ENCODE measurements at regions not wholly inside any gene's neighbourhood (a gene's known extent, or its start where the extent isn't known, plus 50 kb on each side); places are given as distances from the start of the nearest gene placed in this dataset.

DNA sequence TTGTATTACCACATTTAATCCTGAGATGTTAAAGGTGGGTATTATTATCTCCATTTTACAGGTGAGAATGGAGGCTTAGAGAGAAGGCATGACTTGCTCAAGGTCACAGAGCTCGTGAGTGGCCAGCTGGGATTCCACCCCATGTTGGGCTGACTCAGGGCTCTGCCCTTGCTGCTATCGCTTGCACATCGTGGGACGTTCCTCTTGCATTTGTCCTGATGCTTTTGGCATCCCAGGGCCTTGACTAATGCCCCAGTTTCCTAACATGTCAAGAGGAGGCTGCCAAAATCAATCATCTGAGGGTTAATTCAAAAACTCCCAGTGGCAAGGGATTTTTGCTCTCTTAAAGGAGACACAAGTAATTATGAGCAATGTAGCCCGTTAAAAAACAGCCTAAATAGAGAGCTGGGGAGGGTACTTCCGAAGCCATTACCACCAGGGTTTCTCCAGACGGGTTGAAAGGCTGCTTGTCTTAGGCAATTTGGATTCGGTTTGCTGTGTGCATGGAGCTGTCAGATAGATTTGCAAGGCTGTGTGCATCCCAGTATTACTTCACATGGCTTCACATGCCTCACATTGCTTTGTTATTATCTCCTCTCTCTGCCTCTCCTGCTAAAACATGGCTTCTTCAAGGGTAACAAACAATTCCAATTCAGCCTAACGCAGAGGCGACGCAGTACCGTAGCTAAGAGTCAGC is 347.4 kb downstream of the DRD1 start:
- H3K4me3 Mint-ChIP-seq, result no peak overlapping the region
- ATAC-seq (replicated peaks), result no peak

DNA sequence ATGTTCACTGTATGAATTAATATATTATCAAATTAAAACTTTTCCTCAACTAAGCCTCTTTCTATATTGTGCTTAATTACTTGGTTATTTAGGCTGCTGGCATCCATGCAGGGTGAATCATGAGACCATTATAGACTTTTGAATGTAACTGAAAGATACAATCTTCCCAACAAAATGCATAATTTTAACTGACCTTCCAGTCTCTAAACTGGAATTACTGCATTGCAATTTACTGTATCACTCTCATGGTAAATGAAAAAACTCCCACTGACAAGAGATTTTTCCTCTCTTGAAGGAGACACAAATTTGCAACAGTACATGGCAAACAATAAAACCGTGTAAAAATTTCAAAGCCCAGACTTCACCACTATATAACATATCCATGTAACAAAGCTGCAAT is 349.5 kb downstream of the DRD1 start:
- Mint-ChIP-seq H3K4me1 (no peaks in the 10 kb centered on the region), H3K9me3 (no peaks in the 10 kb centered on the region), H3K27me3 (peaks cover 17% of the 10 kb centered on the region), H3K27ac (no peak overlapping the region), H3K4me3 (no peak overlapping the region), H3K36me3 (ENCODE audit: low read depth) (no peaks in the 10 kb centered on the region)
- ATAC-seq (replicated peaks), result no peak

More for the DNA sequence above, 347.4 kb downstream of the DRD1 start:
- Mint-ChIP-seq H3K27me3 (peaks cover 13% of the 10 kb centered on the region), H3K27ac (no peak overlapping the region), H3K36me3 (ENCODE audit: low read depth) (no peaks in the 10 kb centered on the region), H3K9me3 (no peaks in the 10 kb centered on the region), H3K4me1 (no peaks in the 10 kb centered on the region)

DNA sequence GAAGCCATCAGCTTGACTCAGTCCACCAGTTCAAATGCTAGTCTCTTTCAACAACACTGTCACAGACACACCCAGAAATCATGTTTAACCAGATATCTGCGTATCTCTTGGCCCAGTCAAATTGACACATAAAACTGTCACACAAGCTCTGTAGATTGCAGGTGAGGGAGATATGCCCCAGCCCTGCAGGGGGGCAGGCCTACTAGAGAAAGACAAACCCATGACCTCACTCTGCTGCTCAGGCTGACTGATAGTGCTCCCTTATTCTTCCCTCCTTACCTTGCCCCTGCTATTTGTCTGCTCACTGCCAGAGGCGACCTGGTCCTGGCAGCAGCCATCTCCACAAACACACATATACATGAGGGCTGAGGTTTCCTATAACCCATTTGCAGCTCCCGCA is 351.3 kb downstream of the DRD1 start:
- no peak for ATAC-seq (replicated peaks)
- H3K36me3 Mint-ChIP-seq (ENCODE audit: low read depth), result no peaks in the 10 kb centered on the region
- no peak overlapping the region for H3K4me3 Mint-ChIP-seq
- no peaks in the 10 kb centered on the region for H3K4me1 Mint-ChIP-seq
- H3K27me3 Mint-ChIP-seq, result peaks cover 13% of the 10 kb centered on the region
- H3K27ac Mint-ChIP-seq, result no peak overlapping the region
- H3K9me3 Mint-ChIP-seq, result no peaks in the 10 kb centered on the region

DNA sequence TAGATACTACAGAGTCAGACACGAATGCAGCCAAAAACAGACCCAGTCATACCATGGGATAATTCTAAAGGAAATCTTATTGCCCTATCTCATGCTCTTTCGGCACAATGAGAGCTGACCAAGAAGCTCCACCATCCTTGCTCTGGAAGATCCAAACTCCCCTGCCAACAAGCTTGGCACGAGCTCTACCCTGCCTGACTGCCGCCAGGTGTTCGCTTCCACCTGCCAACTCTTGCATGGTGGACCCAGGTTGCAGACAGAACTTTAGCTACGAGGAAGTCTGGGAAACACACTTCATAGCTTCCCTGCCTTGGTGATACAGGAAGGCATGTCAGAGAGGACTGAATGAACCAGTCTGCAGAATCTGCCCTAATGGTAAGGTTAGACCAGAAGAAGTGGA is 355.0 kb downstream of the DRD1 start:
- H3K27me3 Mint-ChIP-seq, result peaks cover 15% of the 10 kb centered on the region
- no peaks in the 10 kb centered on the region for H3K9me3 Mint-ChIP-seq
- no peak overlapping the region for H3K27ac Mint-ChIP-seq
- no peak for ATAC-seq (replicated peaks)
- H3K4me3 Mint-ChIP-seq, result no peak overlapping the region
- no peaks in the 10 kb centered on the region for H3K4me1 Mint-ChIP-seq
- no peaks in the 10 kb centered on the region for H3K36me3 Mint-ChIP-seq (ENCODE audit: low read depth)

DNA sequence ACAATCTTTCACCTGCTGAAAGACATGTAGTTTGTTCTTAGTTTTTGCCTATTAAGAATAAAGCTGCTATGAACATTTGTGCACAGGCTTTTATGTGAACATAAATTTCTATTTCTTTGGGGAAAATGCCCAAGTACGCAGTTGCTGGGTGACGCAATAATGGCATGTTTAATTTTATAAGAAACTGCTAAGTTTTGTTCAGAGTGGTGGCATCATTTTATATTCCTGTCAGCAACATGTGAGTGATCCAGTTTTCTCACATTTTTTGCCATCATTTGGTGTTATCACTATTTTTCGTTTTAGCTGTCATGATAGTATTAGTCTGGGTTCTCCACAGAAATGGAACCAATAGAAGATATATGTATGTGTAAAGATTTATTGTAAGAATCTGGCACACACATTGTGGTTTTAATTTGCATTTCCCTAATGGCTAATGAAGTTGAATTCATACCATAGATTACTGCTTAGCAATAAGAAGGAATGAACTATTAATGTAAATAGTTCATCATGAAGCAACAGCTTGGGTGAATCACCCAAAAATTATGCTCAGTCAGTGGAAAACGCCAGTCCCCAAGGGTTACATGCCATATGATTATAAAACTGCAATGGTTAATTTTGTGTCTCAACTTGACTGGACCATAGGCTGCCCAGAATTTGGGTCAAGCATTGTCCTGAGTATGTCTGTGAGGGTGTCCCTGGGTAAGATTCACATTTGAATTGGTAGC is 358.6 kb downstream of the MSX2 start:
- no peaks in the 10 kb centered on the region for H3K9me3 Mint-ChIP-seq
- no peak overlapping the region for H3K4me3 Mint-ChIP-seq
- peaks cover 19% of the 10 kb centered on the region for H3K27me3 Mint-ChIP-seq
- H3K27ac Mint-ChIP-seq, result no peak overlapping the region
- no peak for ATAC-seq (replicated peaks)
- H3K4me1 Mint-ChIP-seq, result no peaks in the 10 kb centered on the region
- H3K36me3 Mint-ChIP-seq (ENCODE audit: low read depth), result no peaks in the 10 kb centered on the region

DNA sequence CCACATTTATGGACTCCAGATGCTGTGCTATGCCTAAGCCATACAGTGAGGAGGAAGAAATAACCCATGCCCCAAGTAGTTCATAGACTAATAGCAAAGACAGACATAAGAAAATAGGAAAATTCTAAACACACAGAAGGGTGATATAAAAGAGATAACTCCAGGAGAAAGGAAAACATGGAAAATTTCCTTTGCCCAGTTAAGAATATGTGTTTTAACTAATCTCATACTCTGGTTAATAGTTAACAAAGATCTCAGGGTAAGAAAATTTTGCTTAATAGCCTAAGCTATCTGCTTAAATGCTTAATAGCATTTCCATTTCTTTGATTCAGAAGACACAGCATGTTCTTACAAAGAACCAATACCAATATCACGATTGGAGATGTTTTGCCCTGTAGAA is 358.0 kb downstream of the MSX2 start:
- H3K4me3 Mint-ChIP-seq, result no peak overlapping the region
- no peaks in the 10 kb centered on the region for H3K4me1 Mint-ChIP-seq
- no peak for ATAC-seq (replicated peaks)
- H3K27ac Mint-ChIP-seq, result no peak overlapping the region
- H3K9me3 Mint-ChIP-seq, result no peaks in the 10 kb centered on the region
- peaks cover 19% of the 10 kb centered on the region for H3K27me3 Mint-ChIP-seq
- no peaks in the 10 kb centered on the region for H3K36me3 Mint-ChIP-seq (ENCODE audit: low read depth)

DNA sequence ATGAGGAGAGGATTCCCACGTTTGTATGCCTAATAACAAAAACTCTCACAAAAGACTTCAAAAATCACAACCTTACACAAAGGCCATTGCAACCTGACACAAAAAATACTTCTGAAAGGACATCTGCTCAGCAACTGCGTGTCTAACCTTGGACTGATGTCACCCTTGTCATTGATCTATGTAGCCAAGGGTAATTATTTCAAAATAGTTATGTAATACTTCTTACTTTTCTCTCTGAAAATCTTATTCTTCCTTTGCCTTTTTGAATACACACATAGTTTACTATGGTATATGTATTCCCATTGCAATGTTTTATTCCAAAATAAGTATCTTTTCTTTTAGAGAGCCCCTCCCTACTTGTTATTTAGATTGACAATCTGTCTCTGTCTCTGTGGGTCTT is 355.3 kb downstream of the MSX2 start:
- no peaks in the 10 kb centered on the region for H3K9me3 Mint-ChIP-seq

DNA sequence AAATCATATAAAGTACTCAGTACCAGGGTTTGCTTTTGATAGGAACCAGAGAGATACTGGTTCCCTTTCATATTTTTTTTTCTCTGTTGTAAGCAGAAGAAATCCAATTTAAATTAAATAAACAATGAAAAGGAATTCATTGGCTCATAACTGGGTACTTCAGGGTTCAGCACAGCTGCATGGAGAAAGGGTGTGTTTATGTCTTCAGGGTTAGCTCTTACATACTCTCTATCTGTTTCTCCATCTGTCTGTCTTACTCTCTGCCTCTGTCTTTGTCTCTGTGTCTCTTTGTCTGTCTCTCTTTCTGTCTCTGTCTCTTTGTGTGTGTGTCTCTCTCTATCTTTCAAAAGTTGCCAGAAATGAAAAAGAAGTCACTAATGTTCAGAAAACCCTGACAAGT is 345.9 kb downstream of the MSX2 start:
- Mint-ChIP-seq H3K4me3 (no peak overlapping the region), H3K36me3 (ENCODE audit: low read depth) (no peaks in the 10 kb centered on the region), H3K27ac (no peak overlapping the region), H3K9me3 (peaks cover 4% of the 10 kb centered on the region), H3K4me1 (no peaks in the 10 kb centered on the region), H3K27me3 (peaks cover 13% of the 10 kb centered on the region)
- no peak for ATAC-seq (replicated peaks)

More for the DNA sequence above, 355.3 kb downstream of the MSX2 start:
- Mint-ChIP-seq H3K36me3 (ENCODE audit: low read depth) (no peaks in the 10 kb centered on the region), H3K4me1 (no peaks in the 10 kb centered on the region), H3K27me3 (peaks cover 19% of the 10 kb centered on the region), H3K27ac (no peak overlapping the region), H3K4me3 (no peak overlapping the region)
- ATAC-seq (replicated peaks), result no peak

DNA sequence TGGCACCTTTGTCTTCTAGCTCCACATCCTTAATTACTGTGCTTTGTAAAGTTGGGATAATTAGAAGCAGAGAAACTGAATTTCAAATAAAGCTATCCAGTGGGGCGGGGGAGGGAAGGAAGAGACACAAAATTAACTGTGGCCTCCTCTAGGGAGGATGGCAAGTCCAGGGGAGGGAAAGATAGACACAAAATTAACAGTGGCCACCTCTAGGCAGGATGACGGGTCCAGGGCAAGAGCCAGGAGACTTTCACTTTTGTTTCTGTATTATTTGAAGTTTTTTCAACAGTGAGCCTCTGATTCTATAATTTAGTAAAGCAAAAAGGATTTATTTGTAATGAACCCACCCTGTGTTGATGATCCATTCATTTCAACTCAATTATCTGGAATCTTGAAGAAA is 335.9 kb downstream of the MSX2 start:
- no peak overlapping the region for H3K4me3 Mint-ChIP-seq
- H3K9me3 Mint-ChIP-seq, result no peaks in the 10 kb centered on the region
- H3K4me1 Mint-ChIP-seq, result no peaks in the 10 kb centered on the region
- no peaks in the 10 kb centered on the region for H3K36me3 Mint-ChIP-seq (ENCODE audit: low read depth)
- peaks cover 14% of the 10 kb centered on the region for H3K27me3 Mint-ChIP-seq
- no peak overlapping the region for H3K27ac Mint-ChIP-seq
- ATAC-seq (replicated peaks), result no peak

DNA sequence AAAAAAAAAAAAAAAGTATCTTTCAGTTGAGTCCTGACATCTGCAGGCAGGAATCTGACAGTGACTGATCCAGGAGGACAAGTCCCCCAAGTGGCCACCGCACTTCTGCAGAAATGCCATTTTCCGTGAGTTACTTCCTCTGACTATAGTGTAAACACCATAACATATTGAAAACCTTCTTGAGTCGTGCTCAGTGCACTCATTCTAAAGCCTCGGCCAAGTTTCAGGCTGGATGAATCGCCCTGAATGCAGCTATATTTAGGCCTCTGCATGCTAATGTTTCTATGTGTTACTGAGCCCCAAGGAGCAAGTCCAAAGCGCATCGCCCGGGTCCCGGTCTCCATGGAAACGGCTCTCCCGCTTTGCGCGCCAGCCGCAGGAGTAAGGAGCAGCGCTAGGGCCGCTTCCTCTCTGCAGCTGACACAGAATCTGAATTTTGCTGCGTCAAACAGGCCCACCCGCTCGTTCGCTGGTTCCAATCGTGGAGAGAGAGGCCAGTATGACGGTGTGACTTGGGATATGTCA is 335.4 kb downstream of the MSX2 start:
- Mint-ChIP-seq H3K36me3 (ENCODE audit: low read depth) (no peaks in the 10 kb centered on the region), H3K4me1 (no peaks in the 10 kb centered on the region), H3K27ac (no peak overlapping the region), H3K4me3 (no peak overlapping the region), H3K9me3 (no peaks in the 10 kb centered on the region), H3K27me3 (peaks cover 14% of the 10 kb centered on the region)
- ATAC-seq (replicated peaks), result no peak

DNA sequence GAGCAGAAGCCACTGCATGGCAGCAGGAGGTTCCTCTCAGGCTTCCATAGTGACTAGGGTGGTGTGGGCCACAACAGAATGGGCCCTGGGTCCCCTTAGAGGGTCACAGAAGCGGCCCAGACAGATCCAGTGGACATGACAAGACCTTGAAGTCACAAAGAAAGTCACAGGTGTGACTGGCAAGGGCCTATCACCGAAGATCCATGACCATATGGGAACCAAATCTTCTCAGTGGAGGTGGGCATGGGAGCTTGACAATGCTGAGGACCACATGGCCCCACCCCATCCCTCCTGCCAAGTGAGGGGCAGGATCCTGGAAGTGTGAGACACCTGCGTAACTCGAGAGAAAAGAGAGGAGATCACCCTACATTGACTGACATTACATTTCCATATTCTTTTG is 332.4 kb downstream of the MSX2 start:
- Mint-ChIP-seq H3K4me3 (no peak overlapping the region), H3K9me3 (no peaks in the 10 kb centered on the region), H3K27me3 (peaks cover 14% of the 10 kb centered on the region), H3K36me3 (ENCODE audit: low read depth) (no peaks in the 10 kb centered on the region), H3K27ac (no peak overlapping the region), H3K4me1 (no peaks in the 10 kb centered on the region)
- no peak for ATAC-seq (replicated peaks)

DNA sequence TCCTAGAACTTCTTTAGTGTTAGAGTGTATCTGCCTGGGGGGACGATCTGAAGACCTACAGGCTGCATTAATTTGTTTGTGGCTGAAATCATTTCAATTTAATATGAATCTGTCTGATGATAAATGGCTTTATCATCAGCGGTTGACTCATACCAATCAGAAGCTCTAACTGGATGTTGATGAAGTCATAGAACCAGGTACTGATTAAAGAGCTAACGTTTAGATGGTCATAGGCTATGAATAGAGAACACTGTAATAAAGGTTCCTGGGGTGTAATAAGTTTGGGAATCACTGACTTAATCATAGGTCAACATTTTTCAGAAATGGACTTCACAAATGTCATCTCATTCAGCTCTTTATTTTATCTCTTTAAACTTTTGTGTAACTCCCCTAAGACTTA is 329.9 kb downstream of the MSX2 start:
- Mint-ChIP-seq H3K4me3 (no peak overlapping the region), H3K27me3 (peaks cover 7% of the 10 kb centered on the region), H3K4me1 (no peaks in the 10 kb centered on the region), H3K27ac (no peak overlapping the region), H3K9me3 (no peaks in the 10 kb centered on the region), H3K36me3 (ENCODE audit: low read depth) (no peaks in the 10 kb centered on the region)
- ATAC-seq (replicated peaks), result no peak

DNA sequence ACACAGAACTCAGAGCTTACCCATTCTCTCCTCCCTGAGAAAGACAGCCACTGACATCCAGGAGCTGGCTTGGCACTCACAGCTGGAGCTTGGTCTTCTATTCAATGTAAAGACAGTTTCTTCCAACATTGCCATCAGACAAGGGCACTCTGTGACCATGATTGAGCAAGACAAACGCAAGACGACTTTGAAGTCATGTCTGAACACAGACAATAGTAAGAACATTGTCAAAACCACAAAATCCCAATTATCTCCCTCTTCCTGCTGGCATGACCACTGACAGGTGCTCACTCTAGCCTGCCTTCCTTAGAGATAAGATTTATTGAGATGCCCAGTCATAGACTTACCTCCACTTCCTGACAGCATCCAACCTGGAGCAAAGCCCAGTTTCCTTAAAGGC is 328.0 kb downstream of the MSX2 start:
- H3K4me1 Mint-ChIP-seq, result no peaks in the 10 kb centered on the region
- no peaks in the 10 kb centered on the region for H3K9me3 Mint-ChIP-seq
- H3K27me3 Mint-ChIP-seq, result peaks cover 3% of the 10 kb centered on the region
- H3K4me3 Mint-ChIP-seq, result no peak overlapping the region
- ATAC-seq (replicated peaks), result no peak
- no peak overlapping the region for H3K27ac Mint-ChIP-seq
- no peaks in the 10 kb centered on the region for H3K36me3 Mint-ChIP-seq (ENCODE audit: low read depth)

DNA sequence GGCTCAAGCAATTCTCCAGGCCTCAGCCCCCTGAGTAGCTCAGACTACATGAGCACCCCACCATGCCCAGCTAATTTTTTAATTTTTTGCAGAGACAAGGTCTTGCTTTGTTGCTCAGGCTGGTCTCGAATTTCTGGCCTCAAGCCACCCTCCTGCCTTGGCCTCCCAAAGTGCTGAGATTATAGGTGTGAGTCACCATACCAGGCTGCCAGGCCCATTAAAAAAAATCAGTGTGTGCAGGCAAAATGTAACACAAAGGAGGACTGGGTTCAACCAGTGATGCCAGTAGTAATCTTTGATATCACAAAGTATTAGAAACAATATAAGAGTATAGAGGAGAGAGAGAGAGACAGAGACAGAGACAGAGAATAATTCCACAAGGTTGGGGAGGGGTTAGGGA is 322.7 kb downstream of the MSX2 start:
- Mint-ChIP-seq H3K36me3 (ENCODE audit: low read depth) (no peaks in the 10 kb centered on the region), H3K4me3 (no peak overlapping the region)
- ATAC-seq (replicated peaks), result no peak

DNA sequence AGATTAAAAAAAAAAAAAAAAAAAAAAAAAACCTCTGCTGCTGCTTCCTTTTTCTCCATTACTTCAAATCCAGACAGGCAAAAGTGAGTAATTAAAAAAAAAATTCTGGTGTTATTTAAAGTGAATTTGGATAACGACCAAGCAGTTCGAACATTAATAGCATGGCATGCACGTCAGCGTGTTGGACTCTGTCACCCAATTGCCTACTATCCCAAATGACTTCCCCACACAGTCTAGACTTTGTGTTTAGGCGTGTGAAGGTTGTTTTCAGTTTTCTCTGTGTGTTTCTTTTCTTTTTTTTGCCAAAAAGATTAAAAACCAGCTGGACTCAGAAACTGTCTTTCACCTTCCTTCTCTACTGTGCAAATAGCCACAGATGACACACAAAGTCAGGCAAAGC is 321.4 kb downstream of the MSX2 start:
- Mint-ChIP-seq H3K9me3 (no peaks in the 10 kb centered on the region), H3K4me1 (no peaks in the 10 kb centered on the region), H3K36me3 (ENCODE audit: low read depth) (no peaks in the 10 kb centered on the region), H3K27ac (no peak overlapping the region), H3K4me3 (no peak overlapping the region), H3K27me3 (peaks cover 8% of the 10 kb centered on the region)
- ATAC-seq (replicated peaks), result no peak

More for the DNA sequence above, 322.7 kb downstream of the MSX2 start:
- peaks cover 5% of the 10 kb centered on the region for H3K27me3 Mint-ChIP-seq
- H3K4me1 Mint-ChIP-seq, result no peaks in the 10 kb centered on the region
- no peaks in the 10 kb centered on the region for H3K9me3 Mint-ChIP-seq
- H3K27ac Mint-ChIP-seq, result no peak overlapping the region
